ENCODE measurements at regions not wholly inside any gene's neighbourhood (a gene's known extent, or its start where the extent isn't known, plus 50 kb on each side); places are given as distances from the start of the nearest gene placed in this dataset.

DNA sequence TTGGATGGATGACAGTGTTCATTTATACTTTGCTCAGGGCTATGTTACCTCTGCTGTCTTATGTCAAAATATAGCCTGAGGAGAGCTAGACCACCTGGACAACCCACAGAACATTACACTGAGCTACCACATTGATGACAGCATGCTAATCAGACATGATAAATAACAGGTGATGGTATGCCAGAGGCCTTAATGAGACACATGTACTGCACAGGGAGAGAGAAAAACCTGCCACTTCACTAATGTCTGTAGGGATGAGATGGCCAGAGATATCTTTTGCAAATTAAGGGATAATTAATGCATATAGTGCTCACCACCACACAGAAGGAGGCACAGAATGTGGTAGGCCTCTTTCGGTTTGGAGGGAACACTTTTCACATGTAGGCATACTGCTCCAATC lies 1122.6 kb upstream of the POT1 start:
- DNase-seq (ENCODE audit: insufficient read length): no peak
- no peak for FAIRE-seq
- no peak for TF ChIP-seq POLR2A (IDR thresholded peaks at IDR 0.05; ENCODE audit: low read depth, low read length)
- TF ChIP-seq TAF1 (IDR thresholded peaks at IDR 0.05; ENCODE audit: borderline replicate concordance, low read depth, low read length): no peak
- TF ChIP-seq POLR2AphosphoS5 (IDR thresholded peaks at IDR 0.05; ENCODE audit: low read depth, low read length): no peak

- FAIRE-seq (no peak), DNase-seq (ENCODE audit: insufficient read length) (no peak)
- TF ChIP-seq POLR2AphosphoS5 (IDR thresholded peaks at IDR 0.05; ENCODE audit: low read depth, low read length): no peak
- no peak for TF ChIP-seq TAF1 (IDR thresholded peaks at IDR 0.05; ENCODE audit: borderline replicate concordance, low read depth, low read length)
- TF ChIP-seq POLR2A (IDR thresholded peaks at IDR 0.05; ENCODE audit: low read depth, low read length): no peak
Observed at GRCh38 chr7:126044662-126045061, 1115.0 kb upstream of the POT1 start.

DNA sequence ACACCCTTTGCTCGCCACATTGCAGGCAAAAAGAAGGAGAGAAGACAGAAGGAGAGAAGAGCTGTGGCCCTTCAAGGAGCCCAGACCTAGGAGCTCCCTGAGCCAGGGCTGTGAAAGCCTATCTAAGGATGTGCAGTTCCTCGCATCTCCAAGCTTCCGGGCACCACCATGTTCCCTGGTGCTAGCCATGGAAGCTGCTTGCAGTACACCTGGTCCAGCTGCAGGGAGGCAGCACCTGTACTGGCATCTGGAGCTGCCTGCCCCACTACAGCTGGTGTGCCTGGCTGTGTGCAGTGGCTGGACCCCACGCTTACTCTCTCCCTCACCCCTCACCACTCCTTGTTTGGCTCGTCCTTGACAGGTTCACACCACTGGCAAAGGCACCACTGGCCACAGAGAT lies 1111.8 kb upstream of the POT1 start:
- no peak for FAIRE-seq
- TF ChIP-seq POLR2A (IDR thresholded peaks at IDR 0.05; ENCODE audit: low read depth, low read length) (no peak), POLR2AphosphoS5 (IDR thresholded peaks at IDR 0.05; ENCODE audit: low read depth, low read length) (no peak), TAF1 (IDR thresholded peaks at IDR 0.05; ENCODE audit: borderline replicate concordance, low read depth, low read length) (no peak)
- DNase-seq (ENCODE audit: insufficient read length): no peak

DNA sequence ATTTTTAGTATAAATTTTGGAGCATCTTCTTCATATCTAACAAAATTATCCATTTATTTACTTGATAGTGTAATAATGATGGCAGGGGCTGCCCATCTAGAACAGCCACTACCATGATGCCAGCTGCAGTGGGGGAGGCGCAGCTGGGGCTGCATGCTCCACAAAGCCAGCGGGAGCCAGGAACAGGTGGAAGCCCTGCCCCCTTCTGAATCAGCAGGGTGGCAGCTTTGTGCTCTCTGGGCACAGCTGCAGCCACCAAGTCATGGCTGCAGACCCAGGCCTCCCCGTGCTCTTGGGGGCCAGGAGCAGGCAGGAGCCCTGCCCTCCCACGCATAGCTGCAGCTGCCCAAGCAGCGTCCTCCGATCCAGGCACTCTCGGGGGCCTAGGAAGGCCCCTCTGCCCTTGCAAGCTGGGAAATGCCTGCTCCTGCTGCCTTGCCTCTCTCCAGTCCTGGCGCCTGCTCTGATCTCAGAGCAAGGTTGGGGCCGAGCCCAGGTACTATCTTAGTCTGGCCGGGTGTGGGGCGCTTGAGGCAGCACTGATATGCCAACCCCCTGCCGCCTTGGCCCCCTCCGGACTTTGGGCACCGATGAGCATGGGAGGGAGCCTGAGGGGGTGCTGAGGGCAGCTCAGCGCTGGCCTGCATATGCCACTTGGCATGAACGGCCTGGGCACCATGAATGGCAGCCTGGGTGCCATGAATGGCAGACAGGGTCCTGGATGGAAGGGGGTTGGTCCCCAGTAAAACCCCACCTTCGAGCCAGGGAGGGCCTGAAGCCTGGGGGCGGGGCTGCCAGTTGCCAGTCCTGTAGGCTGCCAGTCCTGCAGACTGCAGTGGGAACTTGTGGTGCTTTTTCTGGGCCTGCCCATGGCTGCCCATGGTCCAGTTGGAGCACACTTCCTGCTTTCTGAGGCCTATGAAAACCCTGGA lies 1110.8 kb upstream of the POT1 start:
- TF ChIP-seq POLR2AphosphoS5 (IDR thresholded peaks at IDR 0.05; ENCODE audit: low read depth, low read length) (no peak), TAF1 (IDR thresholded peaks at IDR 0.05; ENCODE audit: borderline replicate concordance, low read depth, low read length) (no peak), POLR2A (IDR thresholded peaks at IDR 0.05; ENCODE audit: low read depth, low read length) (no peak)
- FAIRE-seq (no peak), DNase-seq (ENCODE audit: insufficient read length) (no peak)

DNA sequence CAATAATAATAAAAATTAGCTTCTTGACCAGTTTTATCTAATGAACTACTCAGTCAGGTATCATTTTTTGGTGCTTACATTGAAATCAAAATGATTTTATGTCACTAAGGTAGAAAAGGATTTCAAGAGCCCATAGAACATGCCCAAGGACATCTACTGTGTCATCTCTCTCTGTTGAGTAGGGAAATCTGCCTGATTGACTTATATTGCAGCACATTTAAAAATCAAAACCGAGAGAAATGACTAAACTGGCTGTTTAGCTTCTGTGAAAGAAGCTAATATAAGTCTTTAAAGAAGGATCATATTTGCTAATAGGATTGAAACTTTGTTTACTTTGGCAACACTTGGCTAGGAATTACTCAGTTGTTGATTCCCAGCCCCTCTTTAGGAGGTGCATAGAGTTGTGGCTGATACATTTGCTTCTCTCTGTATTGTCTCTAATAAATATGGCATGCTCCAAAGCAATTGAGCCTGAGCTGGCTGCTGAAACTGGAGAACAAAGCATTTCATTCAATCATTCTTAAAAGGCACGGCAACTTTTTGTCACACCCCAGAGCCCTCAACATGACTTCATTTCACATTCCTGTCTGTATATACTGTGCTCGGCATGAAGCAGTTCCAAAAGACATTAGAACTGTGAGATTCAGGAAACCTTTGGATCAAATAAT lies 1096.9 kb upstream of the POT1 start:
- FAIRE-seq (no peak), DNase-seq (ENCODE audit: insufficient read length) (no peak)
- TF ChIP-seq TAF1 (IDR thresholded peaks at IDR 0.05; ENCODE audit: borderline replicate concordance, low read depth, low read length) (no peak), POLR2A (IDR thresholded peaks at IDR 0.05; ENCODE audit: low read depth, low read length) (no peak), POLR2AphosphoS5 (IDR thresholded peaks at IDR 0.05; ENCODE audit: low read depth, low read length) (no peak)

- no peak for DNase-seq (ENCODE audit: insufficient read length)
- FAIRE-seq: no peak
- TF ChIP-seq TAF1 (IDR thresholded peaks at IDR 0.05; ENCODE audit: borderline replicate concordance, low read depth, low read length) (no peak), POLR2A (IDR thresholded peaks at IDR 0.05; ENCODE audit: low read depth, low read length) (no peak), POLR2AphosphoS5 (IDR thresholded peaks at IDR 0.05; ENCODE audit: low read depth, low read length) (no peak)
Observed at GRCh38 chr7:126022452-126022851, 1092.8 kb upstream of the POT1 start.

- FAIRE-seq (no peak), DNase-seq (ENCODE audit: insufficient read length) (no peak)
- TF ChIP-seq TAF1 (IDR thresholded peaks at IDR 0.05; ENCODE audit: borderline replicate concordance, low read depth, low read length) (no peak), POLR2A (IDR thresholded peaks at IDR 0.05; ENCODE audit: low read depth, low read length) (no peak), POLR2AphosphoS5 (IDR thresholded peaks at IDR 0.05; ENCODE audit: low read depth, low read length) (no peak)
Observed at GRCh38 chr7:126016722-126017121, 1087.1 kb upstream of the POT1 start.

- DNase-seq (ENCODE audit: insufficient read length): no peak
- no peak for TF ChIP-seq POLR2A (IDR thresholded peaks at IDR 0.05; ENCODE audit: low read depth, low read length)
- no peak for TF ChIP-seq POLR2AphosphoS5 (IDR thresholded peaks at IDR 0.05; ENCODE audit: low read depth, low read length)
- no peak for FAIRE-seq
Observed at GRCh38 chr7:126005064-126005463, 1075.4 kb upstream of the POT1 start.

GRCh38 chr7:126001349-126001748 lies 1071.7 kb upstream of the POT1 start:
- TF ChIP-seq POLR2A (IDR thresholded peaks at IDR 0.05; ENCODE audit: low read depth, low read length): no peak
- FAIRE-seq (no peak), DNase-seq (ENCODE audit: insufficient read length) (no peak)

GRCh38 chr7:125984795-125985194 lies 1055.2 kb upstream of the POT1 start:
- FAIRE-seq (no peak), DNase-seq (ENCODE audit: insufficient read length) (no peak)
- TF ChIP-seq POLR2AphosphoS5 (IDR thresholded peaks at IDR 0.05; ENCODE audit: low read depth, low read length) (no peak), POLR2A (IDR thresholded peaks at IDR 0.05; ENCODE audit: low read depth, low read length) (no peak), TAF1 (IDR thresholded peaks at IDR 0.05; ENCODE audit: borderline replicate concordance, low read depth, low read length) (no peak)

- TF ChIP-seq POLR2AphosphoS5 (IDR thresholded peaks at IDR 0.05; ENCODE audit: low read depth, low read length): no peak
- no peak for TF ChIP-seq TAF1 (IDR thresholded peaks at IDR 0.05; ENCODE audit: borderline replicate concordance, low read depth, low read length)
- DNase-seq (ENCODE audit: insufficient read length) (no peak), FAIRE-seq (no peak)
Observed at GRCh38 chr7:125971656-125972055, 1042.0 kb upstream of the POT1 start.
